Breast epithelium (tissue), 4 donors: ENCODE measurements at regions not wholly inside any gene's neighbourhood (a gene's known extent, or its start where the extent isn't known, plus 50 kb on each side); places are given as distances from the start of the nearest gene placed in this dataset.

Source experiments
- DNase-seq, 2 donors: peaks; one replicate each; pipeline ENCODE4 v3.0.0-alpha.2; 2019; ENCODE audit warnings: low spot score in 2 of 2
- H3K27ac ChIP-seq, 2 donors: fragments of 200-600 bp; sonication (generic) in 1 of 2; one replicate each; pipeline ENCODE4 v1.5.1; 2016 to 2019; ENCODE audit warnings: mild to moderate bottlenecking in 1 of 2
- H3K27me3 ChIP-seq, 2 donors: fragments of 200-600 bp; sonication (generic) in 1 of 2; one replicate each; pipeline versions ENCODE4 v1.5.1 to v1.6.0; 2017 to 2019; ENCODE audit warnings: control low read depth in 1 of 2, mild to moderate bottlenecking in 1 of 2
- H3K36me3 ChIP-seq: fragments of 200-600 bp; one replicate; pipeline ENCODE4 v1.5.1; 2019
- H3K4me1 ChIP-seq, 2 donors: fragments of 200-600 bp; sonication (generic); one replicate each; pipeline ENCODE4 v1.5.1; 2016 to 2019; ENCODE audit warnings: control low read depth in 1 of 2
- H3K4me3 ChIP-seq, 3 donors: fragments of 200-600 bp; sonication (generic); 1 replicate in 2 of 3; 2 replicates in 1 of 3; pipeline ENCODE4 v1.5.1; 2016 to 2019; ENCODE audit warnings: mild to moderate bottlenecking in 3 of 3, moderate library complexity in 2 of 3
- H3K9me3 ChIP-seq, 2 donors: fragments of 200-600 bp; sonication (generic) in 1 of 2; one replicate each; pipeline ENCODE4 v1.5.1; 2016 to 2019; ENCODE audit warnings: control low read depth in 1 of 2
- POLR2A ChIP-seq: fragments of 450-650 bp; IDR thresholded peaks from one replicate; pipeline ENCODE4 v1.6.1; 2016; ENCODE audit warnings: antibody characterized with exemption, mild to moderate bottlenecking, moderate library complexity
- POLR2AphosphoS5 ChIP-seq, 3 donors: sonication (generic); formaldehyde crosslinking; IDR thresholded peaks; one replicate each; pipeline ENCODE4 v1.6.1; 2017; ENCODE audit warnings: antibody characterized with exemption in 3 of 3
- intact Hi-C: fragments of 100-400 bp; cut with DNase I; formaldehyde crosslinking; loops from one replicate; pipeline ENCODE4 v1.15.1; 2023; ENCODE audit warnings: low total_unique reads
- TF ChIP-seq, protein P1 (sequence below), 3 donors: fragments of 450-650 bp; IDR thresholded peaks; one replicate each; pipeline ENCODE4 v1.5.1; 2016 to 2017; ENCODE audit warnings: antibody characterized with exemption in 3 of 3, mild to moderate bottlenecking in 3 of 3, moderate library complexity in 3 of 3

DNA sequence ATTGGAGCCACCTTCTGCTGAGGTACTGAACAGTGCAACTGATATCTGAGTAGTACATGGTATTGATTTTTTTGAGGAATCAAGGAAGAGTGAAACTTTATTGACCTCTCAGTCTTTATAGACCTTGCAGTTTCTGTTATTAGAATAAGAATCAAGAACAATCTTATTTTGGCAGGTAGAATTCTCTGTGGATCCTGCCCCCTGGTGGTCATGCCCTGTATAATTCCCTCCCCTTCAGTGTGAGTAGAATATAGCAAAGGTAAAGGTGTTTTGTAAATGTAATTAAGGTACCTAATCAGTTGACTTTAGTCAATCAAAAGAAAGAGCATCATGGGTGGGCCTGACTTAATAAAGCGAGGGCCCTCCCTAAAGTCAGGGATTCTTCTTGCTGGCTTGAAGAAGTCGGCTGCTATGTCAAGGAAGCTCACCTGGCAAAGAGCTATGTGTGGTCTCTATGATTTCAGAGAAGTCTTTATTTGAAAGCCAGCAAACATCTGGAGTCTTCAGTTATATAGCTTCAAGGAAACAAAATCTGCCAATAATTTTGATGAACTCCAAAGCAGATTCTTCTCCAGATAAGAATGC, 142.8 kb downstream of the LSM5 start:
- TF ChIP-seq POLR2AphosphoS5 (IDR thresholded peaks at IDR 0.05): no peak
- TF ChIP-seq POLR2A: no peak
- TF ChIP-seq, protein P1, sequence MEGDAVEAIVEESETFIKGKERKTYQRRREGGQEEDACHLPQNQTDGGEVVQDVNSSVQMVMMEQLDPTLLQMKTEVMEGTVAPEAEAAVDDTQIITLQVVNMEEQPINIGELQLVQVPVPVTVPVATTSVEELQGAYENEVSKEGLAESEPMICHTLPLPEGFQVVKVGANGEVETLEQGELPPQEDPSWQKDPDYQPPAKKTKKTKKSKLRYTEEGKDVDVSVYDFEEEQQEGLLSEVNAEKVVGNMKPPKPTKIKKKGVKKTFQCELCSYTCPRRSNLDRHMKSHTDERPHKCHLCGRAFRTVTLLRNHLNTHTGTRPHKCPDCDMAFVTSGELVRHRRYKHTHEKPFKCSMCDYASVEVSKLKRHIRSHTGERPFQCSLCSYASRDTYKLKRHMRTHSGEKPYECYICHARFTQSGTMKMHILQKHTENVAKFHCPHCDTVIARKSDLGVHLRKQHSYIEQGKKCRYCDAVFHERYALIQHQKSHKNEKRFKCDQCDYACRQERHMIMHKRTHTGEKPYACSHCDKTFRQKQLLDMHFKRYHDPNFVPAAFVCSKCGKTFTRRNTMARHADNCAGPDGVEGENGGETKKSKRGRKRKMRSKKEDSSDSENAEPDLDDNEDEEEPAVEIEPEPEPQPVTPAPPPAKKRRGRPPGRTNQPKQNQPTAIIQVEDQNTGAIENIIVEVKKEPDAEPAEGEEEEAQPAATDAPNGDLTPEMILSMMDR (IDR thresholded peaks at IDR 0.05): peak in 1 of 3 donors; percentile 23
- Histone ChIP-seq H3K9me3 (no peaks in the 10 kb centered on the region), H3K4me1 (no peaks in the 10 kb centered on the region), H3K27ac (no peak overlapping the region), H3K27me3 (no peaks in the 10 kb centered on the region), H3K4me3 (no peak overlapping the region), H3K36me3 (no peaks in the 10 kb centered on the region)
- DNase-seq: no peak
- intact Hi-C loops: no loop called here

DNA sequence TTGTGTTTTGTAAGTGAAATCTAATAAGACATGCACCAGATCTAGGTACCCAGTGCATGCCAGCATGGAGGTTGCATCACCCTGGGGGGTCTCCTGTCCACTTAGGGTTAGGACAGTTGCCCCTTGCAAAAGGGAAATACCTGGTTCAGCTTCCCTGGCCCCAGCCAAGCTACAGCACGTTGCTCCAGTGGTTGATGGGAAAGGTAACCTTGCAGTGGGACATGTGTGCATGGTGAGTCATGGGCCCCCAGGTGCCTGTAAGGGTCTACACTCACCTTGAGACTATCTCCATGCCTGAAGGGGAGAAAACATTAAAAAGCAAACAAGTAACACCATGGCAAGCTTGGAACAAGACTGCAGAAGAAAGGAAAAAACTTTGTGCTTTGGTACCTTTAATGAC, 143.9 kb downstream of the LSM5 start:
- H3K27ac ChIP-seq: no peak overlapping the region
- H3K4me1 ChIP-seq: no peaks in the 10 kb centered on the region
- no peaks in the 10 kb centered on the region for H3K36me3 ChIP-seq
- H3K27me3 ChIP-seq: no peaks in the 10 kb centered on the region
- intact Hi-C loops: no loop called here
- DNase-seq: no peak
- TF ChIP-seq, protein P1 (IDR thresholded peaks at IDR 0.05): no peak
- TF ChIP-seq POLR2AphosphoS5 (IDR thresholded peaks at IDR 0.05) (no peak), POLR2A (no peak)
- no peak overlapping the region for H3K4me3 ChIP-seq
- H3K9me3 ChIP-seq: no peaks in the 10 kb centered on the region

DNA sequence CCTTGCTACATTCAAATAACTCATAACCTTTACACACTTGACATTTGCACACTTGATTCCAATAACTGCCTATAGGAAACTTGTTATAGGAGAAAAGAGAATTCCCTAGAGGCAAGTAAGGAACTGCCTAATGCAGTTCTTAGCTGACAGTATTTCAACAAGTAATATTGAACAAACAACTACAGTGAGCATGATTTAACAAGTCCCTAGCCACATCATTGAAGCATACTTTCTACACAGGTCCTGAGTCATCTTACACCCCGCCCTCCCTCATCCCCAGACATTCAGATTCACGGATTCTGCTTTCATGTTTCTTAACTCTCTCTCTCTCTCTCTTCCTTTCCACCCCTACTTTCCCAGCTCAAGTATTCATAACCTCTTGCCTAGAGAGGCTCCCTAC, 153.5 kb downstream of the LSM5 start:
- Histone ChIP-seq H3K36me3 (no peaks in the 10 kb centered on the region), H3K9me3 (no peaks in the 10 kb centered on the region), H3K4me3 (no peak overlapping the region), H3K27ac (no peak overlapping the region), H3K27me3 (no peaks in the 10 kb centered on the region), H3K4me1 (no peaks in the 10 kb centered on the region)
- DNase-seq: no peak
- intact Hi-C loops: no loop called here
- TF ChIP-seq POLR2AphosphoS5 (IDR thresholded peaks at IDR 0.05): no peak
- TF ChIP-seq, protein P1 (IDR thresholded peaks at IDR 0.05): no peak
- TF ChIP-seq POLR2A: no peak

DNA sequence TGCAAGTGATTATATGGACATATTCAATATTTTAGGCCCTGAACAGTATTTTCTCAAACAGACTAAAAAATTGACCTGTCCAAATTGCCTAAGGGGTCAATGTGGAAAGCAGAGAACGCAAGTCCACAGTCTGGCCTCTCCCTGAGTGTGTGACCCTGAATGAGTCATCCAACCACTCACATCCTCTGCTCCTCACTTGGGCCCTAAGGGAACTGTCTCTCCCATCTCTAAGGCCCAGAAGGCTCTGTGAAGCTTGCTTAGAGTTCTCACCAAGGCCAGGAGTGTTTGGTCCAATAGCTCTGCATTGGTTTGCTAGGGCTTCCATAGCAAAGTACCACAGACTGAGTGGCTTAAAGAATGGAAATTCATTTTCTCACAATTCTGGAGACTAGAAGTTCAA, 155.1 kb downstream of the LSM5 start:
- intact Hi-C loops: no loop called here
- no peak overlapping the region for H3K27ac ChIP-seq
- no peaks in the 10 kb centered on the region for H3K9me3 ChIP-seq

DNA sequence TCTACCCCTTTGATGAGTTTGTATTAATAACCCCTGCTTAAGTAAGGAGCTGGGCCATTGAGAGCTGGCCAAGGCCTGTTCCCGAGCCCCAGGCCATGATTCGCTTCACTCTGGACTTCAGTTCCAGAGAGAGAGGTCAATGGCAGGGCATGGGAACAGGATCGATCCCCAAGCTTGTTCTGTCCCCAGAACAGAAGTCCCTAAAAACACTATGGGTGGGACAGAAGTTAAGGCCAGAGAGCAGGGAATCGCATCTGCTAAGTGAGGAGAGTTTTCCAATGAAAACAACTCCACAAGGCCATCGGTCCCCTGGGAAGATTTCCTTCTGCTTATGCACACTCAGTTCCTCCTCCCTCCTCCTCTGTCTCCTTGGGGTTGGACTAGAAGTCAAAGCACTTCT, 159.6 kb downstream of the LSM5 start:
- TF ChIP-seq, protein P1 (IDR thresholded peaks at IDR 0.05): no peak
- no peak for TF ChIP-seq POLR2AphosphoS5 (IDR thresholded peaks at IDR 0.05)
- no peak for TF ChIP-seq POLR2A
- no peak overlapping the region for H3K27ac ChIP-seq
- no peak overlapping the region for H3K4me3 ChIP-seq
- DNase-seq: no peak
- H3K27me3 ChIP-seq: no peaks in the 10 kb centered on the region
- no peaks in the 10 kb centered on the region for H3K4me1 ChIP-seq
- no peaks in the 10 kb centered on the region for H3K36me3 ChIP-seq
- intact Hi-C loops: no loop called here
- H3K9me3 ChIP-seq: no peaks in the 10 kb centered on the region

More for the DNA sequence above, 155.1 kb downstream of the LSM5 start:
- TF ChIP-seq, protein P1 (IDR thresholded peaks at IDR 0.05): no peak
- TF ChIP-seq POLR2AphosphoS5 (IDR thresholded peaks at IDR 0.05): no peak
- TF ChIP-seq POLR2A: no peak
- Histone ChIP-seq H3K27me3 (no peaks in the 10 kb centered on the region), H3K36me3 (no peaks in the 10 kb centered on the region), H3K4me3 (no peak overlapping the region), H3K4me1 (no peaks in the 10 kb centered on the region)
- DNase-seq: no peak
